ENCODE measurements at regions not wholly inside any gene's neighbourhood (a gene's known extent, or its start where the extent isn't known, plus 50 kb on each side); places are given as distances from the start of the nearest gene placed in this dataset.

DNA sequence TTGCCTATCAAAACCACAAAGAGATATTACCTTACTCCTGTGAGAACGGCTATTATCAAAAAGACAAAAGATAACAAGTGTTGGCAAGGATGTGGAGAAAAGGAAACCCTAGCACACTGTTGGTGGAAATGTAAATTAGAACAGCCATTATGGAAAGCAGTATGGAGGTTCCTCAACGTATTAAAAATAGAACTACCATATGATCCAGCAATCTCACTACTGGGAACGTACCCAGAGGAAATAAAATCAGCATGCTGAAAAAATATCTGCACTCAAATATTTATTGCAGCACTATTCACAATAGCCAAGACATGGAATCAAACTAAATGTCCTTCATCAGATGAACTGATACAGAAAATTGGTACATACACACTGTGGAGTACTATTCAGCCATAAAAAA is 149.4 kb upstream of the MLN start:
- DNase-seq (ENCODE audit: low spot score), result no peak
- intact Hi-C loops (cut with DNase I), result no loop called here

DNA sequence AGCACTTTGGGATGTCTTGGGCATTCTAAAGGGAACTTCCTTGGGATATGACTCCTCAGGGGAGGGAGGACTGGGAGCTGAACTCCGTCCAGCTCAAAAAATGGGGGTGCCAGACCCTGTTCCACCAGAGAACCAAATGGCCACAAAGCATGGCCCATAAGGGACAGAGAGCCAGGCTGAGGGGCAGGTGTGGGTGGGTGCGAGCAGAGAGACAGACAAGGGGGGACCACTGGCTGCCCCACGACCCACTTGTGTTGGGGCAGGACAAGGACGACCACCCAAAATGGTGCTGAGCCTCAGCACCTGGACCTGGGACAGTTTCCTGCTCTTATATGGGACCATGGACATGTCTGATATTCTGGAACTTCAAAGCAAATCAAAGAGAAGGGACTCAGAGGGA is 148.2 kb upstream of the MLN start:
- intact Hi-C loops (cut with DNase I), result no loop called here
- DNase-seq (ENCODE audit: low spot score), result no peak

DNA sequence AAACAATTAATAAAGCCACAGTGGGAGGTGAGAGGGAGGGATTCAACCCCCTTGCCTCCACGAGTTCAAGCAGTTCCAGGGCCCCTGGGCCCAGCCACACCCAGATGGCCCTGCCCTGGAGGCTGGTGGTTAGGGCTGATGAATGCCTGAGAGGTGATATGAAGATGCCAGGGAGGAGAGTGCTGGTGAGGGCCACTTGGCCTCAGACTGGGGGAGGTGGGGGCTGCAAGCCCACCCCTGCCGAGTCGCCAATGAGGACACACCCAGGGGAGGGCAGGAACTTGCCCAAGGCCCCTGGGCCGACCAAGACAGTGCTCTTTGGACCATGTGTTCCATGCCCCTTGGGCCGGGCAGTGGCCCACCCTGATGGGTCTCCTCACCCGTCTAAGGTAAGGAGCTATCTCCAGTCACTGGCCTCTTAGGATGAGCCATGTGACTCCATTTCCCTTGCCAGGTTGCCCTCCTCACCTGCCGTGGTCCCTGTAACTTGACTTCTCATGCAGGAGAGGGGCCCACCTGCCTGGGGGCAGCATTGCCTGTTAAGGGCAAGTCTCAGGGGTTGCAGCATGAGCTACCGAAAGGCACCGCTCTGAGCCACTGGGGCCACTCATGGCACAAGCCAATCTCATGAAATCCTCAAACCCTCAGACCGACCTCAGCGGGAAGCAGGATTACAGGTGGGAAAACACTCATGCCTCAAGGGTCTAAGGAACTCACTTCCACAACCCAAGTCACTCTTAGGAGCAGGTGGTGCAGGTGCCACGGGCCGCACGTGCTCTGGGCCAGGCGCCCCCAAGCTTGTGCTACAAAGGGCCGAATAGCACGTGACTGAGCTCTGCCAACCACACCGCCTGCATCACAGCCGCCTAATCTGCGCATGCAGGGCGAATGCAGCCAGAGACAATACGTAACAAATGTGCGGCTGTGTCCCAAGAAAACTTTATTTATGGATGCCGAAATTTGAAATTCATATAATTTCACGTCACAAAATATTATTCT is 147.4 kb upstream of the MLN start:
- intact Hi-C loops (cut with DNase I), result no loop called here
- DNase-seq (ENCODE audit: low spot score), result no peak

DNA sequence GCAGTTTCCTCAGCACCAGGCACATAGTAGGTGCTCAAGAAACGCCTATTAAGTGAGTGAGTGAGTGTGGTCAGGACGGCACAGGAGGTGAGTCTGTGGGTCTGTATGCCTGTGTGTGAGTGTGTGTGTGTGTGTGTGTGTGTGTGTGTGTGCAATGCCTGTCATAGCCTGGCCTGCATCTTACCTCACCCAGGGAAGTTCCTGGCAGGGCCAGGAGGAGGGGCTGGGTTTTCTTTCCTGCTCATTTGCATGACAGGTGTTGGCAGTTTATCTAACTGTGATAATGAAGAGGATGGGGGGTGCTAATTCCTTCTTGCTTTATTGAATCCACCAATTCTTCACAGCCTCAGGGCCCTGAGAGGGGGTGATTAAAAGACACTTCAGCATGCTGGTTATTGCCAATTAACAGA is 146.7 kb upstream of the MLN start:
- intact Hi-C loops (cut with DNase I), result no loop called here
- no peak for DNase-seq (ENCODE audit: low spot score)

DNA sequence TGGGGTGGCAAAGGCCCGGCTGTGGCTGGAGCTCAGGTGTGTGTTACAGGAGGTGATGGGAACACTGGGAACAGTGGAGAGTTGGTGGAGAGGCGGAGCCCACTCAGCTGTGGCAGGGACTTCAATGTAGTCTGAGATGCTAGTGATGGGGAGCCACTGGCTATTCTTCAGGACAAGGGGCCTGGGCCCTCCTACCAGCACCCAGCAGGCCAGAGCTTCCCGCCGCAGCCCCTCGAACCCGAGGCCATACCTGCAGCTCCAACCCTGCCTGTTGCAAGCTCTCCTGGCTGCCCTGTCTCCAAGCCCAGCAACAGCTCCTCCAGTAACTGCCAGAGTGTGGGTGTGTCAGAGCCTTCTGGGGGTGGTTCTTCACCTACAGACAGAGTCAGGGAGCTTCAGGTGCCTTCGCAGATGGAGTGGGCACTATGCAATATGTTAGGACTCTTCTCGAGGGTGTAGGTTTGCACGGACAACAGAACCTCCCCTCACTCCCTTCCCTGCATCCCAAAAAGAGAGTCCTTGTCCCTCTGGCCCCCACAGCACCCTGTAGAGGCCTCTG is 146.2 kb upstream of the MLN start:
- no peak for DNase-seq (ENCODE audit: low spot score)
- intact Hi-C loops (cut with DNase I), result no loop called here

DNA sequence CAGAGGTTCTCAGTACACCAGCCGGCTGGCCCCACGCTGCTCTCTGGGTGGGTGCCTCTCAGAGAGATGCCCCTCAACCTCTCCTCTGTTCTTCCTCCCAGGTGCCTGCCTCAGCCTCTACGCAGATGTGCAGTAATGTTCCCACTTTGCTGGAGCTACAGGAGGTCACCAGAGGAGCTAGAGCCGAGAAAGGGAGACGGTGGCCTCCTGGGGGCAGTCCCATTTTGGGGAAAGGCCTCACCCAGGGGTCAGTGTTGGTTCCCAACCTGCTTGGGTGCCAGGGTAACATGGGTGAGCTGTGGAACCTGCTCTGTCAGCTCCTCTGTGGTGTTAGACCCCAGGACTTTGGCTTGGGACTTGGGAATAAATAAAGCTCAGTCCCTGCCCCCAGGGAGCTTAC is 145.3 kb upstream of the MLN start:
- DNase-seq (ENCODE audit: low spot score), result no peak
- intact Hi-C loops (cut with DNase I), result no loop called here

DNA sequence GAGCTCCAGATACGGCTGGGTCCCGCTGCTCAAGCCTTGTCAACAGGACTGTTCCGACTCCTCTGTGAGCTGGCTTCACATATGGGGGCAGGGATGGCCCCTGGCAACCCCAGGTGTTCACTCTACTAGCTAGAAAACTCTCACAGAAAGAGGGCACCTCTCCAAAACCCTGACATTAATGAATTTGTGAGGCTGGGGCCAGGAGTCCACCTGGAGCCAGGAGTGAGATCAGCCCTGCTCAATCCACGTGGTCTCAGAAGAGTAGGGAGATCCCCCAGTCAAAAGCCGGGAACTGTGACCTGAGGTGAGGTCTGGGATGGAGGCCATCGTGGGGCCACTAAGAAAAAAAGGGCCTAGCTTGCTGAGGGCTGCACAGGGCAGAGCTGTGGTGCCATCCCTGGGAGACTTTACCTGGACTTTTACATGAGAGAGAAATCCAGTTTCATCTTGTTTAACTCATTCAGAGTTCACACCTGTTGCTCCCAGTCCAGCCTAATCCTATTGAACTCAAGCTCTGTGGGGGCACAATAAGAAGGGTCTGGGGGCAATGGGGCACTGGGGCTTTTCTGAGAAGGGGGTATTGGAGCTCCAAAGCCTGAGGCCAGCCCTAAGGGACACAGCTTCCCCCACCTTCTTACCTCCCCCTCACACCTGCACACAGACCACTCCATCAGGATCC is 144.3 kb upstream of the MLN start:
- DNase-seq (ENCODE audit: low spot score), result no peak
- intact Hi-C loops (cut with DNase I), result no loop called here

DNA sequence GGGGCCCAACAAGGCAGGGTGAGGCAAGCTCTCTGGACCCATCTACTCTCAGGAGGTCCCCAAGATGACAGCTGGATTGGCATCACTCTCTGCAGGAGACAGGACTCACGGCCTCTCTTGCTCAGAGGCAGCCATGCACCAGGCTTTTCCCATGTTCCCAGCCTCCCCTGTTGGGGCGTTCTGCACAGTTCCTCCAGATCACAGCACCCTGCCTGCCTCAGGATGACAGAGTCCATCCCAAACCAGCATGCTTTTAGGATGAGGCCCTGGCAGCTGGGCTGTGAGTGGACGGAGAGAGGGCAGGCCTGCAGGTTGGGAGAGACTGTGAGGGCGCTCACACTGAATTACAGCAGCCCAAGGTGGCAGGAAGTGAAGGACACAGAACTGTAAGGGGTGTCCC is 143.2 kb upstream of the MLN start:
- DNase-seq (ENCODE audit: low spot score), result no peak
- intact Hi-C loops (cut with DNase I), result no loop called here

DNA sequence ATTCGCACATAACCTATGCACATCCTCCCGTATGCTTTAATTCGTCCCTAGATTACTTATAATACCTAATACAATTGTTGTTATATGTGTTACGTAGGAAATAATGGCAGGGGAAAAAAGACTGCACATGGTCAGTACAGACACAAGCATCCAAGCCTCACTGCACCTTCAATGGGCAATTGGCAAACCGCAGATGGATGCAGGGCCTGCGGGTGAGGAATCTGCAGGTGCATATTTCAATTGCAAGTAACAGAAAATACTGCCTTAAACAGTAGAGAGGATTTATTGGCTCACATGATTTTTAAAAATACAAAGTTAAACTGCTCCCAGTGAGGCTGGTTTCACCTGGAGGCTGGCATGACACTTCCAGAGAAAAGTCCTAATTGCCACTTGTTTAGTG is 142.1 kb upstream of the MLN start:
- intact Hi-C loops (cut with DNase I), result no loop called here
- DNase-seq (ENCODE audit: low spot score), result no peak

DNA sequence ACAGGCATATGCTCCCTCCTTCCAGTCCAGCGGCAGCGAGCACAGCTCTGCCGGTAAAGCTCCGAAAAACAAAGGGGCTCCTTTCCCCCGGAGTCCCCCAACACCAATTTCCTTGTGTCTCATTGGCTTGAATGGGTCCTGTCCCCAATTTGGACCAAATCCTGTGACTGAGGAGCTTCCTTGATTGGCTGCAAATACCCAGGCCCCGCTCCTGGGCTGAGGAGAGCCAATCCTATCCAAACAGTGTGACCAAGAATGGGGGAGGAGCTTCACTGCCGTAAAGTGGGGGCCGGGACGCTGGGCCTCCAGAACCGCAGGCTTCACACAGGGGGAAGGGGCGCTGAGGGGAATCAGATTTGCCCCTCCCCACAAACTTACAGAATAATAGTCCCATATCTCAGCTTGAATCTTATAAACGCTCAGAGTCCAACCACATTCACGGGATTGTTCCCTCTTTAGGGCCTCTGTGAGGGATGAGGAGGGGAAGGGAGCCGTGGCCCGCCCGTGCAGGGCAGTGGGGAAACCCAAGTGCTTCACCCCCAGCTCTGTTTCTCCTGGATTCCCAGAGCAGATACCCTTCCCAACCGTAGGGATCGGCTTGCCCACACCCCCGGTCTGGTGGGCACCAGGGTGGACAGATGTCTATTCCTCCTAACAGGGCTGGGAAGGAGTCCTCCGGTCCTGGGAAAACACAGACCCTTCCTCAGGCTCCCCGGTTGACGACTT is 141.0 kb upstream of the MLN start:
- no peak for DNase-seq (ENCODE audit: low spot score)
- intact Hi-C loops (cut with DNase I), result no loop called here

DNA sequence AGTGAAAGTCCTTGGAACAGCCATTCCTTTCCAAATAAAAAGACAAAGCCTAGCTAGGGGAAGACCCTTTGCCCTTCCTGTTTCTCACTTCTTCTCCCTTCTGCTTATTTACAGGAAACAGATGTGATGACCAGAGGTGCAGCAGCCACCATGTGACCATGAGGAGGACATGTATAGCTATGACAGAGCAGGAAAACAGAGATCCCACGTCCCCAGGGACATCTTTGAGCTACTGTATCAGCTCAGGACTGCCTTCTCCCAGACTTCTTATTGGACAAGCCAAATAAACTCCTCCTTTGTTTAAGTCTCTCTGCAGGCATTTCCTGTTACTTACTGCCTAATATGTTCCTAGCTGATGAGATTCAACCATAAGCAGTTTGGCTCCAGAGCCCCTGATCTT is 133.1 kb upstream of the MLN start:
- DNase-seq (ENCODE audit: low spot score), result no peak
- intact Hi-C loops (cut with DNase I), result no loop called here

DNA sequence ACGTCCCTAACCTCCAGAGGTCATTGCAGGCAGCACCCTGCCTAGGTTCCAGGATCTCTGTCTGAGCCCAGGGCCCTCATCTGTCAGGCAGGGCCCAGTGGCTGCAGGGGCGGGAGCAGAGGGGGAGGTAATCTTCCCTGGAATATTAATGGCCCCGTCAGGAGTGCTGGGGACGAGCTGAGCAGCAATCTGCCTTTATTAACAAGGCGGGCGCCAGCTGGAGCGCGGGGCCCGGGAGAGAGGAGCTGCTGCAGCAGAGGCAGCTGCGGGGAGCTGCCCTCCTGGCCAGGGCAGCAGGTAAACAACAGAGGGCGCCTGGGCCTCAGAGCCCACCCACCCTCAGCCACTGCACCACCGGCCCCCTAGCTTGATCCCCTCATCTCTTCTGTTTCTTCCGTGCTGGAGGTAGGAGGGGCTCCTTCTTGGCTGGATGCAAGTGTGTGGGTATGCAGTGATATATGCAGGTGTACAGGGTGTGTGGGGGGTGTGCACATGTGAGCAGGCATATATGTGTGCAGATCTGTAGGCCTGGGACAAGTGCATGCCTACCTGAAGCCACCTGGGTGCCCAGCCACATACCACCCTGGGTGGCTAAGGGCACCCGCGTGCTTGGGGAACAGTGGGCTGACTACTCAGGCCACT is 131.8 kb upstream of the MLN start:
- no peak for DNase-seq (ENCODE audit: low spot score)

DNA sequence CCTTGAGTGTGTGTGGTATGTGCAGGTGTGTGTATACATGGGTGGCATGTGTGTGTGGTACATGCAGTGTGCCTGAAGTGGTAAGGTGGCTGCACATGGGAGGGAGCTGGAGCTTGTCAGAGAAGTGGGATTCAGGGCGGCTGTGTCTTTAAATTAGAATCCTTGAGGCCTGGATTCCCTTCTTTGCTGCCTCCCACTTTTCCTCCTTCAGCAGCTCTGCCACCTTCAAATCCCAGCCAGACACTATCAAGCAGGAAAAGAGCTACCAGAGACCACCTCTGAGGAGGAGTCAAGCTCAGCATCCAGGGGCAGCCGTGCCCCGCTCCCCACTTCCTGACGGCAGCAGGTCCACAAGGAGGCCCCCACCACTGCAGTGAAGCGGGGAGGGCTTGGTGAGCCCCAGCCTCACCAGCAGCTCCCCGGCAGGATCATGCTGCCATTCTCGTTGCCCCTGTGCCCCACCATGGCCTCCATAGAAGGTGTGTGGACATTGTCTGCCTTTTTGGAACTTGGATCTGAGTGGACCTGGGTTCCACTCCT is 131.0 kb upstream of the MLN start:
- DNase-seq (ENCODE audit: low spot score), result no peak
- intact Hi-C loops (cut with DNase I), result no loop called here

More for the DNA sequence above, 131.8 kb upstream of the MLN start:
- intact Hi-C loops (cut with DNase I), result no loop called here

DNA sequence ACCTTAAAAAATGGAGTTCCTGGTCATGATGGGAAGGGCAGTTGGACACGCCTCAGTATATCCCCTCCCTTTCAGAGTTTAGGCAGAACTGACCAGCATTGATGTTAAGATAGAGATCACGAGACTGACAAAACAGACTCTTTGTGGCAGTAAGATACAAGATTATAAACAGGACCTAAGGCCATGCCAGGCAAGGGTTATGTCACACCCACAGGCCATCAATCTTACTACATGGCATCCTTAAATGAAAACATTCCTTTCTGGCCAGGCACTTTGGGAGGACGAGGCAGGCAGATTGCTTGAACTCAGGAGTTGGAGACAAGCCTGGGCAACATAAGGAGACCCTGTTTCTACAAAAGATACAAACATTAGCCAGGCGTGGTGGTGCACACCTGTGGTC is 129.3 kb upstream of the MLN start:
- intact Hi-C loops (cut with DNase I), result no loop called here

DNA sequence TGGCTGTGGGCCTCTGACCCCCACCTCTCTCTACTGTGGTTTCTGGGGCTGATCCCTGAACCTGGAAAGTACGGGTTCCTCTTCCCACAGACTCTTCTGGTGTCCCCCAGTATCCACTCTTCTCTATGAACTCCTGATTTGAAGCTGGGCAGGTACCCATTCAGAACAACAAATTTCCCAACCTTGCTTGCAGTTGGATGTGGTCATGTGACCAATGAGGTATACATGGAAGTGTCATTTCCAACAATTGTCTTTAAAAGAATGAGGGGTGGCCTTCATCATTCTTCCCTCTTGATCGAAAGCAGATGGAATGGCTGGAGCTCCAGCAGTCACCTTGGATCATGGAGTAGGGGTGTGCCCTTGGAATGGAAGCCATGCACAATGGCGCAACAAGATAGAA is 128.0 kb upstream of the MLN start:
- intact Hi-C loops (cut with DNase I), result no loop called here
- no peak for DNase-seq (ENCODE audit: low spot score)

More for the DNA sequence above, 129.3 kb upstream of the MLN start:
- no peak for DNase-seq (ENCODE audit: low spot score)

DNA sequence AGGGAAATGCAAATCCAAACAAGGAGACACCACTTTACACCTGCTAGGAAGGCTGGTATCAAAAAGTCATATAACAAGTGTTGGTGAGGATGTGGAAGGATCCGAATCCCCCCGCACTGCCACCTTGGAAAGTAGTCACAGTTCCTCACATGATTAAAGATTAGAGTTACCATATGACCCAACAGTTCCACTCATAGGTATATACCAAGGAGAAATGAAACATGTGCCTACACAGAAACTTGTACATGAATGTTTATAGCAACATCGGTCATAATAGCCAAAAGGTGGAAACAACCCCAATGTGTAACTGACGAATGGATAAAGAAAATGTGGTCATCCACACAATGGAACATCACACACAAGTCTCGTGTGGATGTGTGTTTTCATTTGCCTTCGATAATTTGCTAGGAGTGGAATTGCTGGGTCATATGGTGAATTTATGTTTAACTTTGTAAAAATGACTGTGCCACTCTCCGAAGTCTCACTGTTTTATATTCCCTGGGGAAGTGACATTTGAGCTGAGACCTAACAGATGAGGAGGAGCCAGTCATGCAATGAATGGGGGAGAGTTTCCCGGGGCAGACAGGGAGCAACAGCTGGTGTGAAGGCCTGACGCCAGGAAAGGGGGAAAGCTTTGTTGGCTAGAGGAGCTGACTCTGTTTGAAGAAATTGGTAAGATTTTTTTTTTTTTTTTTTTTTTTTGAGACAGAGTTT is 125.9 kb upstream of the MLN start:
- no peak for DNase-seq (ENCODE audit: low spot score)
- intact Hi-C loops (cut with DNase I), result no loop called here

DNA sequence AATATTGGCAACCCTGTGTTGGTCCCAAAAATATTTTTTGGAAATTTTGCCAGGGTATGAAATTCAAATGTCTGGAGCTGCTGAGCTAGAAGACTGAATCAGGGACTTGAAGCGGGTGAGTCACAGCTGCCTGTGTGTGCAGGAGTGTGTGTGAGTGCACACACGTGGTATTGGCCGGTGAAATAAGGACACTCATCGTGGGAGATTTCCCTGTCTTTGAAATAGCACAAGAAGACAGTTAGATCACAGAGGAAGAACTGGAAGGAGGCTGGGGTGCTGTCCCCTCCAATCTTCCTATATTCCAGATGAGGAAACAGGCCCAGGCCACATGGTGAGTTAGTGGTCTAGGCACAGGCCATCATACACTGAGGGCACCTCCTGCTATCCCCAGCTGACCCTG is 123.8 kb upstream of the MLN start:
- intact Hi-C loops (cut with DNase I), result no loop called here
- DNase-seq (ENCODE audit: low spot score), result no peak

DNA sequence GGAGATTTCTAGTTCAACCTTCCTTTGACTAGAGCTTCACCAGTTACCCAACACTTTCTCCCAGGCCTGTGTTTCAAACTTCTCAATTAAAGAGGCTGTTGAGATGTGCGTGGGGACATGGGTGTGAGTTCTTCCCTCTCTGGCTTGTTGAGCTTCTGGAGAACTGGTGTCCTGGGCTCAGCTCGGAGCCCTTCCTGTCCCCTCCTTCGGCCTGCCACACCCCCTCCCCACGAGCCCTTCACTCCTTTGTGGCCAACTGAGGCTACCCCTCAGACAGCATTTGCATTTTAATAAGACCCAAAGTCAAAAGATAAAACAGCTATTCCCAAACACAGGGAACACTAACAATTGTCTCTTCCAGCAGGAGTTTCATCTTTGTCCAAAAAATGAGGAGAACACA is 123.3 kb upstream of the MLN start:
- DNase-seq (ENCODE audit: low spot score), result no peak
- intact Hi-C loops (cut with DNase I), result no loop called here

DNA sequence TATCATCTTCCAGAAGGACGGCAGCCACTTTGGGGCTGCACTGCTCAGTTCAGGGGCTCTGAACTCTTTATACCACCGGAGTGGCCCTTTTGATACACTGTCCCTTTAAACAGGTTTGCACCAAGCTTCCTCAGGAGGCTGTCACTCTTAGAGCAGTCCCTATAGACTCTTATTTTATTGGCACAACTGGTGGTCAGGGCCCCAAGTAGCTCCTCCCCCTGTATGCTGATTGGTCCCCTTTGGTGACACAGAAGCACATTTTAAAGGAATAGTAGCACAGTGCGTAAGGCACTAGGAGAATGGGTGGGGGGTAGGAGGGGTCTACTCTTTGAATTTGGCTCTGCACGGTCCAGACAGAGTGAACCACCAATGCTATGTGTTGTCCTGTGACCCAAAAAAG is 122.6 kb upstream of the MLN start:
- no peak for DNase-seq (ENCODE audit: low spot score)
- intact Hi-C loops (cut with DNase I), result no loop called here

All from cardiac septum (tissue), 1 donor.